ENCODE measurements at regions not wholly inside any gene's neighbourhood (a gene's known extent, or its start where the extent isn't known, plus 50 kb on each side); places are given as distances from the start of the nearest gene placed in this dataset.

GRCh38 chr11:30155428-30155827, 75.4 kb upstream of the FSHB start:
- no peak for DNase-seq

DNA sequence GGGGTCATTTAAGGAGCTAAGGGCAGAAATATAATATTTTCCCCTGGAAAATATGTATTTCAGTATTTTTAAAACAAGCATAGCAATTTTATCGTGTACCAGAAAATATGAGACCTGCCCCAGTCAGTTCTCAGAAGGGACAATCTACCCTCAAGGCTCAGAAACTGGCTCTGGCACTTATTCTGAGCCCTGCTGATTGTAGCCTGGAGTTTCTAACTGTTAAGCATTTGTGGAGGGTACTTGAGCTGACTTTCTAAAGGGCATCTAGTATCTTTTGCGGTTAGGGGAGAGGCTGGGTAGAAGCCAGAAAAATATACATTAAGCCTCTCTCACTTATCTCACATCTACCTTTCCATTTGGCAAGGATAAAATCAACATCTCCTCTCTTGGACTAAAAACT, 71.3 kb upstream of the FSHB start:
- DNase-seq: no peak

DNA sequence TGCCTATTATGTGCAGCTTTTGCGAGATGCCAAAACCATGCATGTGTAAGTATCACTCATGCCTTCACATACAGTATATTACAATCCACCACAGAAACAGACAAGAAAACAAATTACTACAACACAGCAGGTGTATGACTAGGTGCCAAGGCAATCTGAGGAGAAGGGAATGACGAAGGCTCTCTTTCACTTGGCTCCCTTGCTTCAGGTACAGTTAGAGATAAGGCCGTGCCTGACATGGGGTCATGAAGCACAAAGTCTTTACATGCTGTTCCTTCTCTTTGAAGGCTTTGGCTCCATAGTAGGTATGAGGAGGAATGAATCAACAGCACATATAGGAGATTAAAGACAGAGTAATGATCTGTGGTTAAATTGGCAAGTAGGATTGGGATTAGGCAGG, 65.2 kb upstream of the FSHB start:
- DNase-seq: no peak

- no peak for DNase-seq
Measured at GRCh38 chr11:30171661-30172060, 59.2 kb upstream of the FSHB start.

GRCh38 chr11:30172158-30172557, 58.7 kb upstream of the FSHB start:
- DNase-seq: no peak

GRCh38 chr11:30172883-30173311, 57.9 kb upstream of the FSHB start:
- no peak for DNase-seq

- no peak for DNase-seq
Measured at GRCh38 chr11:30174265-30175020, 56.4 kb upstream of the FSHB start.
